IMR-90 (cell line): ENCODE measurements at regions not wholly inside any gene's neighbourhood (a gene's known extent, or its start where the extent isn't known, plus 50 kb on each side); places are given as distances from the start of the nearest gene placed in this dataset.

Source experiments
- ATAC-seq: fragments of 200-7000 bp; cut with Tn5 transposase; 2 replicates; pipeline ENCODE4 v1.9.1; 2020; ENCODE audit warnings: low read depth, mild to moderate bottlenecking, moderate library complexity
- BruUV-seq: library from RNA; stranded (reverse); fragments of 400-500 nt; replicated peaks from 2 replicates; lab custom pipeline; 2021; lab: Mats Ljungman, UMichigan
- CTCF ChIA-PET: fragments of 300-600 bp; formaldehyde crosslinking; extraction: SDS; loops from one replicate; lab custom pipeline; 2021; ENCODE audit warnings: antibody characterized with exemption; lab: Yijun Ruan, JAX
- POLR2A ChIA-PET: fragments of 300-600 bp; sonication (Branson Sonifier 250); formaldehyde crosslinking; loops from one replicate; lab custom pipeline; 2022; ENCODE audit warnings: antibody characterized with exemption; ENCODE audit not compliant: unreplicated experiment; lab: Charles Lee
- DNase-seq: peaks from one replicate; pipeline ENCODE4 v3.0.0; 2013
- H2AFZ ChIP-seq: replicated peaks from 2 replicates; pipeline ENCODE3; 2013; ENCODE audit warnings: low read length, mild to moderate bottlenecking; ENCODE audit not compliant: poor library complexity
- H2AK5ac ChIP-seq: 2 replicates; pipeline ENCODE4 v1.6.1; 2013; ENCODE audit warnings: low read depth, low read length, inconsistent platforms
- H2AK9ac ChIP-seq: replicated peaks from 2 replicates; pipeline ENCODE3; 2013; ENCODE audit warnings: mild to moderate bottlenecking, low read depth, low read length, moderate library complexity; ENCODE audit not compliant: poor library complexity
- H2BK120ac ChIP-seq: 2 replicates; pipeline ENCODE4 v1.6.1; 2013; ENCODE audit warnings: low read depth, low read length, inconsistent platforms
- H2BK15ac ChIP-seq: 3 replicates; pipeline ENCODE4 v1.6.1; 2013; ENCODE audit warnings: low read depth, low read length, inconsistent platforms
- H2BK20ac ChIP-seq: 2 replicates; pipeline ENCODE4 v1.6.1; 2013; ENCODE audit warnings: low read depth, mild to moderate bottlenecking, inconsistent platforms, low read length, moderate library complexity
- H2BK5ac ChIP-seq: 2 replicates; pipeline ENCODE4 v1.6.1; 2013; ENCODE audit warnings: mild to moderate bottlenecking, low read depth, low read length, inconsistent platforms; ENCODE audit not compliant: poor library complexity, severe bottlenecking
- H3K14ac ChIP-seq: replicated peaks from 2 replicates; pipeline ENCODE4 v1.6.1; 2013; ENCODE audit warnings: low read depth, low read length, inconsistent platforms
- H3K18ac ChIP-seq: 2 replicates; pipeline ENCODE4 v1.6.1; 2013; ENCODE audit warnings: low read depth, low read length, control low read depth
- H3K23ac ChIP-seq: 2 replicates; pipeline ENCODE4 v1.6.1; 2013; ENCODE audit warnings: low read depth, low read length, inconsistent platforms
- H3K27ac ChIP-seq: 2 replicates; pipeline ENCODE4 v1.5.1; 2013; ENCODE audit warnings: mild to moderate bottlenecking, control low read depth, low read length; ENCODE audit not compliant: insufficient read depth
- H3K27me3 ChIP-seq: 2 replicates; pipeline ENCODE4 v1.6.1; 2013; ENCODE audit warnings: low read length; ENCODE audit not compliant: control insufficient read depth, insufficient read depth
- H3K36me3 ChIP-seq: 2 replicates; pipeline ENCODE4 v1.6.1; 2013; ENCODE audit warnings: low read length, mixed read lengths; ENCODE audit not compliant: control insufficient read depth, insufficient read depth
- H3K4ac ChIP-seq: 2 replicates; pipeline ENCODE4 v1.6.1; 2013; ENCODE audit warnings: low read depth, low read length, inconsistent platforms
- H3K4me1 ChIP-seq: 2 replicates; pipeline ENCODE4 v1.6.1; 2013; ENCODE audit warnings: low read length, mixed read lengths; ENCODE audit not compliant: control insufficient read depth, insufficient read depth
- H3K4me2 ChIP-seq: 2 replicates; pipeline ENCODE4 v1.6.1; 2013; ENCODE audit warnings: low read depth, mild to moderate bottlenecking, control low read depth, low read length, moderate library complexity
- H3K4me3 ChIP-seq: 2 replicates; pipeline ENCODE4 v1.5.1; 2013; ENCODE audit warnings: low read depth, mild to moderate bottlenecking, control low read depth, low read length, moderate library complexity; ENCODE audit not compliant: insufficient read depth
- H3K56ac ChIP-seq: 2 replicates; pipeline ENCODE4 v1.6.1; 2013; ENCODE audit warnings: low read length, inconsistent platforms; ENCODE audit not compliant: insufficient read depth; ENCODE audit errors: extremely low read depth
- H3K79me1 ChIP-seq, 2 experiments: 2 replicates each; pipeline ENCODE4 v1.6.1; 2013; ENCODE audit warnings: low read length in 2 of 2, inconsistent platforms in 1 of 2, low read depth in 1 of 2
- H3K9ac ChIP-seq: 2 replicates; pipeline ENCODE4 v1.6.1; 2013; ENCODE audit warnings: low read depth, low read length, control low read depth
- H3K9me1 ChIP-seq: 2 replicates; pipeline ENCODE4 v1.6.1; 2013; ENCODE audit warnings: low read length, inconsistent platforms; ENCODE audit not compliant: insufficient read depth
- H3K9me3 ChIP-seq: 2 replicates; pipeline ENCODE4 v1.6.1; 2013; ENCODE audit warnings: low read length; ENCODE audit not compliant: control insufficient read depth, insufficient read depth
- H4K20me1 ChIP-seq: 2 replicates; pipeline ENCODE4 v1.6.1; 2013; ENCODE audit warnings: low read length, inconsistent platforms; ENCODE audit not compliant: insufficient read depth
- H4K5ac ChIP-seq: 2 replicates; pipeline ENCODE4 v1.6.1; 2013; ENCODE audit warnings: mild to moderate bottlenecking, low read depth, low read length, control low read depth
- H4K8ac ChIP-seq, 2 experiments: 2 replicates each; pipeline ENCODE4 v1.6.1; 2013; ENCODE audit warnings: low read depth in 2 of 2, low read length in 2 of 2, control low read depth in 1 of 2, inconsistent platforms in 1 of 2
- H4K91ac ChIP-seq: 2 replicates; pipeline ENCODE4 v1.6.1; 2013; ENCODE audit warnings: low read depth, low read length, inconsistent platforms; ENCODE audit not compliant: insufficient read depth
- BHLHE40 ChIP-seq: fragments of 150-350 bp; IDR thresholded peaks from 2 replicates; pipeline ENCODE4 v1.6.1; 2016; ENCODE audit warnings: mild to moderate bottlenecking, low read depth, low read length
- CEBPB ChIP-seq: IDR thresholded peaks from 2 replicates; pipeline ENCODE4 v1.6.1; 2012; ENCODE audit warnings: low read depth, low read length, improper control_type of control experiment
- CHD1 ChIP-seq: IDR thresholded peaks from 2 replicates; pipeline ENCODE4 v1.6.1; 2012; ENCODE audit warnings: low read depth, low read length, improper control_type of control experiment
- FOS ChIP-seq: fragments of 150-350 bp; IDR thresholded peaks from 2 replicates; pipeline ENCODE4 v1.6.1; 2016; ENCODE audit warnings: low read depth, low read length
- MAFK ChIP-seq: IDR thresholded peaks from 2 replicates; pipeline ENCODE4 v1.6.1; 2012; ENCODE audit warnings: low read depth, low read length, improper control_type of control experiment
- MAZ ChIP-seq: IDR thresholded peaks from 2 replicates; pipeline ENCODE4 v1.6.1; 2012; ENCODE audit warnings: low read depth, mild to moderate bottlenecking, low read length, improper control_type of control experiment, moderate library complexity, borderline replicate concordance
- MXI1 ChIP-seq: IDR thresholded peaks from 2 replicates; pipeline ENCODE4 v1.6.1; 2012; ENCODE audit warnings: low read depth, mild to moderate bottlenecking, low read length, moderate library complexity, borderline replicate concordance
- NFE2L2 ChIP-seq: fragments of 150-350 bp; IDR thresholded peaks from 2 replicates; pipeline ENCODE4 v1.6.1; 2016; ENCODE audit warnings: low read depth, mild to moderate bottlenecking, low read length
- POLR2A ChIP-seq: IDR thresholded peaks from 2 replicates; pipeline ENCODE4 v1.6.1; 2012; ENCODE audit warnings: mild to moderate bottlenecking, low read depth, low read length
- RAD21 ChIP-seq: IDR thresholded peaks from 2 replicates; pipeline ENCODE4 v1.6.1; 2012; ENCODE audit warnings: low read length, improper control_type of control experiment
- RCOR1 ChIP-seq: IDR thresholded peaks from 2 replicates; pipeline ENCODE4 v1.6.1; 2012; ENCODE audit warnings: mild to moderate bottlenecking, low read length, improper control_type of control experiment; ENCODE audit not compliant: insufficient replicate concordance
- RFX5 ChIP-seq: IDR thresholded peaks from 2 replicates; pipeline ENCODE4 v1.8.0; 2012; ENCODE audit warnings: low read depth, mild to moderate bottlenecking, low read length, moderate library complexity
- SMC3 ChIP-seq: fragments of 150-350 bp; IDR thresholded peaks from 2 replicates; pipeline ENCODE4 v1.6.1; 2016; ENCODE audit warnings: low read depth, mild to moderate bottlenecking, antibody characterized with exemption, low read length, moderate library complexity
- WGBS, 2 experiments: methylation state at CpG; one replicate each; pipeline versions ENCODE4 v1.1.5 to v1.1.7; 2013; ENCODE audit warnings: missing lambda C conversion rate in 2 of 2; ENCODE audit not compliant: insufficient read length in 1 of 2; ENCODE audit errors: extremely low coverage in 2 of 2; 5-methylcytosine and 5-hydroxymethylcytosine counted together
- dilution Hi-C: fragments of 300-500 bp; cut with HindIII; formaldehyde crosslinking; loops from one replicate; pipeline ENCODE4 v1.14.3; 2018; ENCODE audit warnings: low sequenced_read_pairs; ENCODE audit not compliant: unreplicated experiment
- in situ Hi-C: fragments of 300-500 bp; cut with MboI; formaldehyde crosslinking; loops from 3 replicates; pipeline ENCODE4 v1.14.3; 2019; ENCODE audit warnings: low sequenced_read_pairs, inconsistent platforms, mixed read lengths
- intact Hi-C: fragments of 100-400 bp; cut with micrococcal nuclease; formaldehyde crosslinking; loops from 2 replicates; pipeline ENCODE4 v1.10.0; 2022
- TF ChIP-seq, protein P1 (sequence below): conservative IDR thresholded peaks from 2 replicates; pipeline ENCODE4 v1.5.1; 2012; ENCODE audit warnings: mild to moderate bottlenecking, low read depth, low read length, improper control_type of control experiment
- TF ChIP-seq, protein P2 (sequence below): fragments of 150-350 bp; IDR thresholded peaks from 2 replicates; pipeline ENCODE4 v1.6.1; 2017; ENCODE audit warnings: mild to moderate bottlenecking, antibody characterized with exemption, low read length, low read depth
- TF ChIP-seq, protein P3 (sequence below): fragments of 150-350 bp; IDR thresholded peaks from 2 replicates; pipeline ENCODE4 v1.6.1; 2016; ENCODE audit warnings: low read depth, mild to moderate bottlenecking, low read length, moderate library complexity, borderline replicate concordance

DNA sequence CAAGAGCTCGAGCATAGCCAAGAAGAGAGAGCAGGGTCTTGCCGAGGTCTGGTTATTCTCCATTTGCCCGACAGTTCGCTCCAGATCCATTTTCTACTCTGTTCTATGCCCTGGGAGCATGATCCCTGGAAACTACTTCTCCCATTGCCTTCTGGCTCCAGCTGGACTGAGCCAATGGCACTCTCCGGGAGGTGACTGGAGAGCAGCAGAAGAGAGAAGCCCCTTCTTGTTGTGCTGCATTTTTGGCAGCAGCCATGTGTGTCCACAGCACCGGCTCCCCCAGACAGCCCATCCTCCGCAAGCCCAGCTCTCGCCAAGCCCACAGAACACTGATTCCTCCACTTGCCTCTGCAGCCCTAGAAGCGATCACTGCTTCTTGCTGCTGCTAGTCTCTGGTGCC is 345.5 kb downstream of the TNS1 start:
- no peak overlapping the region for H3K56ac ChIP-seq
- peak overlapping the region; percentile 81 for H4K91ac ChIP-seq
- 0 out of 2 replicates have a peak overlapping the region, but pooled peaks have one; percentile 2 for H3K23ac ChIP-seq
- peak overlapping the region; percentile 39; the same call in 1 of the 2 replicates for H3K14ac ChIP-seq
- H3K4me1 ChIP-seq: peaks cover 20% of the 10 kb centered on the region
- peak overlapping the region in 1 of 2 experiments; percentile 12; a peak in 2 of 4 replicates for H4K8ac ChIP-seq
- H3K4ac ChIP-seq: peak overlapping the region; percentile 80
- H3K9ac ChIP-seq: no peak overlapping the region
- no peaks in the 10 kb centered on the region for H3K36me3 ChIP-seq
- peak overlapping the region; percentile 72 for H4K5ac ChIP-seq
- ATAC-seq: no peak
- in situ Hi-C loops (no loop called here), intact Hi-C loops (no loop called here), dilution Hi-C loops (no loop called here)
- no peak for DNase-seq
- H3K27ac ChIP-seq: no peak overlapping the region
- H2AK9ac ChIP-seq: no peak overlapping the region
- H2AFZ ChIP-seq: no peak overlapping the region
- TF ChIP-seq MAZ (no peak), BHLHE40 (no peak), NFE2L2 (no peak), CHD1 (no peak), MXI1 (no peak), RAD21 (no peak), RCOR1 (no peak), RFX5 (no peak), MAFK (no peak), CEBPB (no peak), FOS (no peak), POLR2A (no peak), SMC3 (no peak)
- TF ChIP-seq, protein P1, sequence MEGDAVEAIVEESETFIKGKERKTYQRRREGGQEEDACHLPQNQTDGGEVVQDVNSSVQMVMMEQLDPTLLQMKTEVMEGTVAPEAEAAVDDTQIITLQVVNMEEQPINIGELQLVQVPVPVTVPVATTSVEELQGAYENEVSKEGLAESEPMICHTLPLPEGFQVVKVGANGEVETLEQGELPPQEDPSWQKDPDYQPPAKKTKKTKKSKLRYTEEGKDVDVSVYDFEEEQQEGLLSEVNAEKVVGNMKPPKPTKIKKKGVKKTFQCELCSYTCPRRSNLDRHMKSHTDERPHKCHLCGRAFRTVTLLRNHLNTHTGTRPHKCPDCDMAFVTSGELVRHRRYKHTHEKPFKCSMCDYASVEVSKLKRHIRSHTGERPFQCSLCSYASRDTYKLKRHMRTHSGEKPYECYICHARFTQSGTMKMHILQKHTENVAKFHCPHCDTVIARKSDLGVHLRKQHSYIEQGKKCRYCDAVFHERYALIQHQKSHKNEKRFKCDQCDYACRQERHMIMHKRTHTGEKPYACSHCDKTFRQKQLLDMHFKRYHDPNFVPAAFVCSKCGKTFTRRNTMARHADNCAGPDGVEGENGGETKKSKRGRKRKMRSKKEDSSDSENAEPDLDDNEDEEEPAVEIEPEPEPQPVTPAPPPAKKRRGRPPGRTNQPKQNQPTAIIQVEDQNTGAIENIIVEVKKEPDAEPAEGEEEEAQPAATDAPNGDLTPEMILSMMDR: no peak
- TF ChIP-seq, protein P2, sequence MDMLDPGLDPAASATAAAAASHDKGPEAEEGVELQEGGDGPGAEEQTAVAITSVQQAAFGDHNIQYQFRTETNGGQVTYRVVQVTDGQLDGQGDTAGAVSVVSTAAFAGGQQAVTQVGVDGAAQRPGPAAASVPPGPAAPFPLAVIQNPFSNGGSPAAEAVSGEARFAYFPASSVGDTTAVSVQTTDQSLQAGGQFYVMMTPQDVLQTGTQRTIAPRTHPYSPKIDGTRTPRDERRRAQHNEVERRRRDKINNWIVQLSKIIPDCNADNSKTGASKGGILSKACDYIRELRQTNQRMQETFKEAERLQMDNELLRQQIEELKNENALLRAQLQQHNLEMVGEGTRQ: no peak
- TF ChIP-seq, protein P3, sequence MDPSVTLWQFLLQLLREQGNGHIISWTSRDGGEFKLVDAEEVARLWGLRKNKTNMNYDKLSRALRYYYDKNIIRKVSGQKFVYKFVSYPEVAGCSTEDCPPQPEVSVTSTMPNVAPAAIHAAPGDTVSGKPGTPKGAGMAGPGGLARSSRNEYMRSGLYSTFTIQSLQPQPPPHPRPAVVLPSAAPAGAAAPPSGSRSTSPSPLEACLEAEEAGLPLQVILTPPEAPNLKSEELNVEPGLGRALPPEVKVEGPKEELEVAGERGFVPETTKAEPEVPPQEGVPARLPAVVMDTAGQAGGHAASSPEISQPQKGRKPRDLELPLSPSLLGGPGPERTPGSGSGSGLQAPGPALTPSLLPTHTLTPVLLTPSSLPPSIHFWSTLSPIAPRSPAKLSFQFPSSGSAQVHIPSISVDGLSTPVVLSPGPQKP: no peak
- H3K9me1 ChIP-seq: peaks cover 9% of the 10 kb centered on the region
- ChIA-PET POLR2A (no interaction called here), CTCF (no interaction called here)
- H2BK120ac ChIP-seq: peak overlapping the region; percentile 93
- no peaks in the 10 kb centered on the region for H3K27me3 ChIP-seq
- no peak overlapping the region; the same call in 2 of the 3 replicates for H2BK15ac ChIP-seq
- BruUV-seq: no TSS peak
- 58% methylated on average over 3 of the region's 9 CpGs; no CpG with 5 or more reads in 1 of the 2 experiments for WGBS, 2 experiments
- peak overlapping the region; percentile 87; the same call in 1 of the 2 replicates for H3K18ac ChIP-seq
- H4K20me1 ChIP-seq: no peaks in the 10 kb centered on the region
- H2BK5ac ChIP-seq: no peak overlapping the region
- H2BK20ac ChIP-seq: peak overlapping the region; percentile 23; the same call in 1 of the 2 replicates
- peak overlapping the region; percentile 18 for H2AK5ac ChIP-seq
- no peak overlapping the region for H3K4me2 ChIP-seq
- no peak overlapping the region for H3K4me3 ChIP-seq
- H3K9me3 ChIP-seq: no peaks in the 10 kb centered on the region
- H3K79me1 ChIP-seq: no peaks in the 10 kb centered on the region
